ENCODE measurements at regions not wholly inside any gene's neighbourhood (a gene's known extent, or its start where the extent isn't known, plus 50 kb on each side); places are given as distances from the start of the nearest gene placed in this dataset.

GRCh38 chr2:17000184-17000482 lies 334.5 kb upstream of the CYRIA start:
- Histone ChIP-seq H3K4me3 (no peak overlapping the region), H3K36me3 (no peaks in the 10 kb centered on the region), H3K27ac (no peak overlapping the region), H3K9me3 (peaks cover 0 to 24% (median 0%) of the 10 kb centered on the region in 4 donors), H3K4me1 (no peaks in the 10 kb centered on the region), H3K27me3 (no peaks in the 10 kb centered on the region)
- 58 to 77% methylated on average over 1 of the region's 1 CpG for WGBS, 2 donors
- DNase-seq (ENCODE audit: low spot score in 2 of 2) = no peak
- TF ChIP-seq CTCF (IDR thresholded peaks at IDR 0.05) = no peak
- no peak for TF ChIP-seq EP300 (IDR thresholded peaks at IDR 0.05)
- TF ChIP-seq POLR2A (IDR thresholded peaks at IDR 0.05) = no peak

- TF ChIP-seq CTCF (IDR thresholded peaks at IDR 0.05) (no peak), EP300 (IDR thresholded peaks at IDR 0.05) (no peak), POLR2A (IDR thresholded peaks at IDR 0.05) (no peak)
- WGBS, 2 donors = 72 to 84% methylated on average over 6 of the region's 6 CpGs
- no peak for DNase-seq (ENCODE audit: low spot score in 2 of 2)
- Histone ChIP-seq H3K4me3 (no peak overlapping the region), H3K27me3 (no peaks in the 10 kb centered on the region), H3K4me1 (no peaks in the 10 kb centered on the region), H3K36me3 (no peaks in the 10 kb centered on the region), H3K9me3 (peaks cover 0 to 27% (median 0%) of the 10 kb centered on the region in 4 donors), H3K27ac (no peak overlapping the region)
Measured at GRCh38 chr2:16999347-17000183, 333.9 kb upstream of the CYRIA start.

- Histone ChIP-seq H3K27ac (no peak overlapping the region), H3K4me1 (no peaks in the 10 kb centered on the region), H3K9me3 (no peaks in the 10 kb centered on the region), H3K4me3 (no peak overlapping the region), H3K27me3 (no peaks in the 10 kb centered on the region), H3K36me3 (no peaks in the 10 kb centered on the region)
- no peak for TF ChIP-seq CTCF (IDR thresholded peaks at IDR 0.05)
- no peak for TF ChIP-seq EP300 (IDR thresholded peaks at IDR 0.05)
- TF ChIP-seq POLR2A (IDR thresholded peaks at IDR 0.05) = no peak
- no peak for DNase-seq (ENCODE audit: low spot score in 2 of 2)
- 14 to 41% methylated on average over 1 of the region's 1 CpG for WGBS, 2 donors
Measured at GRCh38 chr2:16978301-16978700, 312.7 kb upstream of the CYRIA start.

- Histone ChIP-seq H3K36me3 (no peaks in the 10 kb centered on the region), H3K27me3 (no peaks in the 10 kb centered on the region), H3K9me3 (no peaks in the 10 kb centered on the region), H3K27ac (no peak overlapping the region), H3K4me3 (no peak overlapping the region), H3K4me1 (no peaks in the 10 kb centered on the region)
- no peak for DNase-seq (ENCODE audit: low spot score in 2 of 2)
- no peak for TF ChIP-seq EP300 (IDR thresholded peaks at IDR 0.05)
- no peak for TF ChIP-seq CTCF (IDR thresholded peaks at IDR 0.05)
- TF ChIP-seq POLR2A (IDR thresholded peaks at IDR 0.05) = no peak
Measured at GRCh38 chr2:16974688-16975087, 309.1 kb upstream of the CYRIA start.

- DNase-seq (ENCODE audit: low spot score in 2 of 2) = no peak
- Histone ChIP-seq H3K27ac (no peak overlapping the region), H3K4me3 (no peak overlapping the region), H3K4me1 (no peaks in the 10 kb centered on the region), H3K9me3 (no peaks in the 10 kb centered on the region), H3K27me3 (no peaks in the 10 kb centered on the region), H3K36me3 (no peaks in the 10 kb centered on the region)
- 60 to 66% methylated on average over 2 of the region's 2 CpGs for WGBS, 2 donors
- TF ChIP-seq POLR2A (IDR thresholded peaks at IDR 0.05) = no peak
- TF ChIP-seq EP300 (IDR thresholded peaks at IDR 0.05) = no peak
- TF ChIP-seq CTCF (IDR thresholded peaks at IDR 0.05) = no peak
Measured at GRCh38 chr2:16973586-16974286, 308.1 kb upstream of the CYRIA start.
